NT2/D1 (cell line): ENCODE measurements at regions not wholly inside any gene's neighbourhood (a gene's known extent, or its start where the extent isn't known, plus 50 kb on each side); places are given as distances from the start of the nearest gene placed in this dataset.

Experiments
- DNase-seq: peaks from one replicate; pipeline ENCODE4 v3.0.0-alpha.2; 2011; ENCODE audit warnings: low read depth, low spot score
- H3K27me3 ChIP-seq: 2 replicates; pipeline ENCODE4 v1.6.0; 2011; ENCODE audit warnings: mild to moderate bottlenecking; ENCODE audit not compliant: insufficient read length, insufficient read depth
- H3K36me3 ChIP-seq: 2 replicates; pipeline ENCODE4 v1.6.1; 2011; ENCODE audit warnings: mild to moderate bottlenecking, low read length, mixed read lengths; ENCODE audit not compliant: insufficient read depth, insufficient read length
- H3K4me1 ChIP-seq: 2 replicates; pipeline ENCODE4 v1.5.1; 2011; ENCODE audit not compliant: insufficient read depth, insufficient read length
- H3K4me3 ChIP-seq: 2 replicates; pipeline ENCODE4 v1.5.1; 2011; ENCODE audit warnings: low read depth; ENCODE audit not compliant: insufficient read length
- H3K9ac ChIP-seq: 2 replicates; pipeline ENCODE4 v1.6.0; 2011; ENCODE audit warnings: low read depth; ENCODE audit not compliant: insufficient read length
- H3K9me3 ChIP-seq: 2 replicates; pipeline ENCODE4 v1.5.1; 2011; ENCODE audit warnings: mild to moderate bottlenecking, low read length; ENCODE audit not compliant: insufficient read depth
- SUZ12 ChIP-seq: IDR thresholded peaks from 2 replicates; pipeline ENCODE4 v1.6.1; 2011; ENCODE audit not compliant: insufficient read length, insufficient read depth; ENCODE audit errors: extremely low read depth
- YY1 ChIP-seq: IDR thresholded peaks from 2 replicates; pipeline ENCODE4 v1.6.1; 2011; ENCODE audit not compliant: insufficient read length, insufficient read depth
- ZNF274 ChIP-seq: IDR thresholded peaks from 2 replicates; pipeline ENCODE4 v1.6.1; 2011; ENCODE audit warnings: mild to moderate bottlenecking, low read depth, low read length

DNA sequence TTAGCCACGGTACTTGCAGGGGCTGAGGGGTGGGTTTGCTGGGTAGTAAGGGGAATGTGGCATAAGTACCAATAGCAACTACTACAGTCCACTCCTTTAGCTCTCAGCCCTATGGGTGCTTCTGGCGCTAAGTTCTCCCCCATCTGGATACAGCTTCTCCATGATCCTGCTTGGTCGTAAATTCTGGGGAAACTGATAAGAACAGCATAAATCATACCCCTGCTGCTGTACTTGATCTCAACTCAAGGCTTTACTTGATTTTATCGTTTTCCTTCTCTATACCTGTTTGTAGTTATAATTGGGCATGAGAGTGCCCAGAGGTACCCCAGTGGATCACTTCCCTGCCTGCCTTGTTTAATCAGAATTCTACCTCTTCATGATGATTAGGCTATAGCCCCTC is 331.4 kb downstream of the PMP22 start:
- Histone ChIP-seq H3K9ac (no peak overlapping the region), H3K4me1 (no peaks in the 10 kb centered on the region), H3K27me3 (no peaks in the 10 kb centered on the region), H3K9me3 (no peaks in the 10 kb centered on the region), H3K4me3 (no peak overlapping the region), H3K36me3 (no peaks in the 10 kb centered on the region)
- TF ChIP-seq ZNF274 (no peak), SUZ12 (no peak), YY1 (no peak)
- no peak for DNase-seq

DNA sequence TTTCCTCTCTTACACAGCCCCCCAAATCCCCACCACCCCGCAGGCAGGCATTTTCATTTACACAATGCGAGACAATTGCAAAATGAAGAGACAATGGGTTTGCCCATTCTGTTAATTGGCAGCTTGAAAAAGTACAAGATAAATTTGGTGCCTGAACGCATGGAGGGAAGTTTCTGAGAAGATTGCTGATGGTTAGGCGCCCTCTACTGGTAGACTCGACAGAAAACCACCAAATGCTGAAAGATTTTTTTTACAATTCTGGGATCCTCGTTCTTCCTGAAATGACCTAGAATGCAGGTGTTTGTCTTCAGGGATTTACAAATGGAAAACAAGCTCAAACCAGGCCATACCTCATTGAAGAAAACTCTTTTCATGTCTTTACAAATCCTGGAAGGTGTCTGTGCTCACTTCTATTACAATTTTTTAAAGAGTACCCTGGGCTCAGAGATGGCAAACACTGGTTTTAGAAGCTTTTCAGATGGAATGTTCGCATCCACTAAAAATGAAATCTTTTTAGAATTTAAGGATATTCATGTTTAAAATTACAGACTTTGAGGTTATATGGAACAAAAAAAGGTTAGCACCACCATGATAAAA is 338.5 kb downstream of the PMP22 start:
- peaks cover 14% of the 10 kb centered on the region; the same call in 1 of the 2 replicates for H3K9me3 ChIP-seq
- H3K36me3 ChIP-seq = no peaks in the 10 kb centered on the region
- no peak overlapping the region for H3K4me3 ChIP-seq
- H3K9ac ChIP-seq = no peak overlapping the region
- no peaks in the 10 kb centered on the region for H3K4me1 ChIP-seq
- TF ChIP-seq YY1 (no peak), SUZ12 (no peak), ZNF274 (no peak)
- H3K27me3 ChIP-seq = no peaks in the 10 kb centered on the region
- peak; percentile 54 for DNase-seq

DNA sequence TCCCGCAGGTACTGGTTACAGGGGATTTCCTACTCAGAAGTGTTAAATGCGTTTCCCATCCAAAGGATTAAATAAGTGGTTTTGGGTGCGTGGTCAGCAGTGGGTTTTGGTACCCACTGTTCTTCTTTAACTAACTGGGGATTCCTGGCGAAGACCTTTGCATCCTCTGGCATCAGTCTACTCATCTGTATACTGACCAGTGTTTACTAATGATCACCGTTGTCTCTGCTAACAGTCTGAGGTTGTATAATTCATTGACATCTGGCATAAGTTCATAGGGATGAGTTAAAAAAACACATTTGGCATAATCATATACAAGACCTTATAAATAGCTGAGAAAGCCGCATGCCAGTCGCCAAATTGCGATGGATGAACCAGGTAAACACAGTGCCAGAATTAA is 339.1 kb downstream of the PMP22 start:
- H3K9ac ChIP-seq = no peak overlapping the region
- H3K4me3 ChIP-seq = no peak overlapping the region
- no peak for TF ChIP-seq SUZ12
- TF ChIP-seq ZNF274 = no peak
- TF ChIP-seq YY1 = no peak
- peaks cover 14% of the 10 kb centered on the region; the same call in 1 of the 2 replicates for H3K9me3 ChIP-seq
- no peaks in the 10 kb centered on the region for H3K4me1 ChIP-seq
- H3K27me3 ChIP-seq = no peaks in the 10 kb centered on the region
- DNase-seq = no peak
- H3K36me3 ChIP-seq = no peaks in the 10 kb centered on the region

DNA sequence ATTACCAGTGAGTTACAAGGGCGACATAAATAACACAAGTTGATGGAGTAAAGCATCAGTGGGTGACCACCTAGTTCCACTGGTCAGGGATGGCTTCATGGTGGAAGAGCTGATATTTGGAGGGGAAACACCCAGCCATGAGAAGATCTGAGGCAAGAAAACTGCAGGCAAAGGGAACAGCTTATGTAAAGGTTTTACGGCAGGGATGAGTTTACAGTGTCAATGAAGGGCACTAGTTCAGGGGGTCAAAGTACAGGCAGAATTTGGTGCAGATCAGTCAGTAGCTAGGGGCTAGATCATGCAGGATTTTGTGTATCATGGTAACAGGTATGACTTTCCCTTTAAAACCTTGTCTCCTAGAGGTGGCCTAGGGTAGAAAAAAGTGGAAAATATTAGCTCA is 339.6 kb downstream of the PMP22 start:
- peaks cover 14% of the 10 kb centered on the region; the same call in 1 of the 2 replicates for H3K9me3 ChIP-seq
- H3K4me1 ChIP-seq = no peaks in the 10 kb centered on the region
- TF ChIP-seq ZNF274 = no peak
- no peak for TF ChIP-seq YY1
- TF ChIP-seq SUZ12 = no peak
- no peak for DNase-seq
- no peak overlapping the region for H3K4me3 ChIP-seq
- H3K9ac ChIP-seq = no peak overlapping the region
- no peaks in the 10 kb centered on the region for H3K27me3 ChIP-seq
- H3K36me3 ChIP-seq = no peaks in the 10 kb centered on the region

DNA sequence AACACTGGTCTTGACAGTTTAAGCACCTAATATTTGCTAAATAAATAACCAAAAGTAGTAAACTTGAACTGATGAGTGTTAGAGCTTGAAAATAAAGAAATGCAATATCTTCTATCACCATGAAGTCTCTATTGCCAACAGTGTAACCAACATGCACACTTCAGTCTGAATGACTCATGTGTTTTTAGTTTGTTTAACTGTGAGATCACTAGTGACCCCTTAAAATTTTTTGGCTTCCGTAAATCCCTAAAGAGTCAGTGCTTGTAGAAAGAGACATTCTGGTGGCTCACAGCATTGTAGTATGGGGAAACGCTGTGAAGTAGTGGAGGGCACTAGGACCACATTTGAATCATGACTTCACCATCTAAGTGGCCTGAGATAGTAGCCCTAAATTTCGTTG is 341.1 kb downstream of the PMP22 start:
- Histone ChIP-seq H3K4me1 (peaks cover under 1% of the 10 kb centered on the region), H3K36me3 (no peaks in the 10 kb centered on the region), H3K4me3 (no peak overlapping the region), H3K9me3 (peaks cover 14% of the 10 kb centered on the region; the same call in 1 of the 2 replicates), H3K27me3 (no peaks in the 10 kb centered on the region), H3K9ac (no peak overlapping the region)
- TF ChIP-seq SUZ12 = no peak
- no peak for TF ChIP-seq ZNF274
- TF ChIP-seq YY1 = no peak
- DNase-seq = no peak

DNA sequence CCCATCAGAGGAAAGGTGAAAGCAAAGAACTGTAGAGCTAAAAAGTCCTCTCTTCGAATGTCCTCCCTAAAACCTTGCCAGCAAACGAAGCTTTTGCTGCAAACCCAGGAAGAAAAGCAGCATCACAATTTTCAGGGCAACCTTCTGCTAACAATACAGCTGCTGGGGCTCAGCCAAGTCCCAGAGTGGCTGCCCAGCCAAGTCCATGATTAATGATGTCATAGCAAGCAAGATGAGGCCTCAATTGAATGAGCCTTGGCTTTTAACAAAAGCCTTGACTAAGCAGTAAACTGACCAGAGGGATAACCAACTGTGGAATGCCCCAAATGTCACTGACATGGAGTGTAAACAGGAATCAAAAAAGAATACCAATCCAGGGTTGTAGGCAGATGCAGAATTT is 342.7 kb downstream of the PMP22 start:
- H3K36me3 ChIP-seq = no peaks in the 10 kb centered on the region
- H3K4me3 ChIP-seq = no peak overlapping the region
- no peak overlapping the region for H3K9ac ChIP-seq
- TF ChIP-seq SUZ12 (no peak), YY1 (no peak), ZNF274 (no peak)
- peaks cover 14% of the 10 kb centered on the region; the same call in 1 of the 2 replicates for H3K9me3 ChIP-seq
- peaks cover 4% of the 10 kb centered on the region for H3K4me1 ChIP-seq
- DNase-seq = no peak
- no peaks in the 10 kb centered on the region for H3K27me3 ChIP-seq

DNA sequence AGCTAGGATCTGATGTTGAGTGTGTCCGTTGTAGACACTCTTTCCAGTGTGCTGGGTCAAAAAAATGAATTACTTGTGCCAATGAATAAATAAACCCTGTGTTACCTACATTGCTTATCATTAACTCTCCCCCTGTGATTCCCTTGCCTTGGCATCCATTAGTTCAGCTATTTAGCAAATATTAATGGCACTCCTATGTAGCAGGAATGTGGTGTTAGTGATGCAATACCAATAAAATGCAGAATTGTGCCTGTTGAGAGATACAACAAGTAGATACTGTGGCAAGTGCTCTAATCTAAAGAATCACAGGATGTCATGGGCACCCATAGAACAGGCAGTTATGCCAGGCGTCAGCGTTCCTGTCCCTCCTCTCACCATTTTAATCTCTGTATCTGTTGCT is 343.2 kb downstream of the PMP22 start:
- H3K9me3 ChIP-seq = peaks cover 14% of the 10 kb centered on the region; the same call in 1 of the 2 replicates
- no peaks in the 10 kb centered on the region for H3K36me3 ChIP-seq
- H3K4me3 ChIP-seq = no peak overlapping the region
- peaks cover 4% of the 10 kb centered on the region for H3K4me1 ChIP-seq
- no peak for DNase-seq
- TF ChIP-seq SUZ12 (no peak), ZNF274 (no peak), YY1 (no peak)
- no peak overlapping the region for H3K9ac ChIP-seq
- no peaks in the 10 kb centered on the region for H3K27me3 ChIP-seq
